ENCODE measurements at regions not wholly inside any gene's neighbourhood (a gene's known extent, or its start where the extent isn't known, plus 50 kb on each side); places are given as distances from the start of the nearest gene placed in this dataset.
A peak's percentile ranks its signal among the peaks of the same experiment; 100 is the strongest.

- DNase-seq (ENCODE audit: low read depth): no peak
Observed at GRCh38 chr4:138085736-138086305, 156.3 kb downstream of the SLC7A11 start.

- DNase-seq (ENCODE audit: low read depth): peak; percentile 35
Observed at GRCh38 chr4:138078751-138079520, 163.2 kb downstream of the SLC7A11 start.

GRCh38 chr4:138078253-138078652 lies 163.9 kb downstream of the SLC7A11 start:
- no peak for DNase-seq (ENCODE audit: low read depth)

GRCh38 chr4:138076561-138076960 lies 165.6 kb downstream of the SLC7A11 start:
- DNase-seq (ENCODE audit: low read depth): no peak

GRCh38 chr4:138070816-138071215 lies 171.3 kb downstream of the SLC7A11 start:
- no peak for DNase-seq (ENCODE audit: low read depth)

- DNase-seq (ENCODE audit: low read depth): no peak
Observed at GRCh38 chr4:138063581-138063980, 178.6 kb downstream of the SLC7A11 start.

GRCh38 chr4:138062929-138063328 lies 179.2 kb downstream of the SLC7A11 start:
- DNase-seq (ENCODE audit: low read depth): peak; percentile 17

GRCh38 chr4:138056541-138056940 lies 185.6 kb downstream of the SLC7A11 start:
- DNase-seq (ENCODE audit: low read depth): no peak

GRCh38 chr4:138055890-138056289 lies 186.3 kb downstream of the SLC7A11 start:
- no peak for DNase-seq (ENCODE audit: low read depth)

- peak; percentile 76 for DNase-seq (ENCODE audit: low read depth)
Observed at GRCh38 chr4:138053641-138054301, 188.4 kb downstream of the SLC7A11 start.

- DNase-seq (ENCODE audit: low read depth): no peak
Observed at GRCh38 chr4:138052806-138053632, 189.1 kb downstream of the SLC7A11 start.

GRCh38 chr4:138051157-138051556 lies 191.0 kb downstream of the SLC7A11 start:
- no peak for DNase-seq (ENCODE audit: low read depth)

- no peak for DNase-seq (ENCODE audit: low read depth)
Observed at GRCh38 chr4:138050601-138051000, 191.5 kb downstream of the SLC7A11 start.

- no peak for DNase-seq (ENCODE audit: low read depth)
Observed at GRCh38 chr4:138049355-138049754, 192.8 kb downstream of the SLC7A11 start.

- no peak for DNase-seq (ENCODE audit: low read depth)
Observed at GRCh38 chr4:138047290-138047689, 194.9 kb downstream of the SLC7A11 start.

- DNase-seq (ENCODE audit: low read depth): no peak
Observed at GRCh38 chr4:138045036-138045435, 197.1 kb downstream of the SLC7A11 start.

GRCh38 chr4:138039010-138039409 lies 203.1 kb downstream of the SLC7A11 start:
- DNase-seq (ENCODE audit: low read depth): peak; percentile 42

GRCh38 chr4:138037696-138038095 lies 204.5 kb downstream of the SLC7A11 start:
- peak; percentile 75 for DNase-seq (ENCODE audit: low read depth)

- DNase-seq (ENCODE audit: low read depth): peak; percentile 69
Observed at GRCh38 chr4:138035781-138036258, 206.3 kb downstream of the SLC7A11 start.

- DNase-seq (ENCODE audit: low read depth): peak; percentile 43
Observed at GRCh38 chr4:138034871-138035270, 207.3 kb downstream of the SLC7A11 start.

- DNase-seq (ENCODE audit: low read depth): no peak
Observed at GRCh38 chr4:138032222-138032621, 209.9 kb downstream of the SLC7A11 start.

- peak; percentile 33 for DNase-seq (ENCODE audit: low read depth)
Observed at GRCh38 chr4:138030375-138030774, 211.8 kb downstream of the SLC7A11 start.
